Hepatocyte (in vitro differentiated cells): ENCODE measurements at regions not wholly inside any gene's neighbourhood (a gene's known extent, or its start where the extent isn't known, plus 50 kb on each side); places are given as distances from the start of the nearest gene placed in this dataset.

ENCODE experiments used
- EZH2 ChIP-seq: fragments of 200-600 bp; sonication (generic); IDR thresholded peaks from 2 replicates; pipeline ENCODE4 v1.6.1; 2016; ENCODE audit warnings: antibody characterized with exemption, mild to moderate bottlenecking, borderline replicate concordance
- TF ChIP-seq, protein P1 (sequence below): fragments of 200-600 bp; sonication (generic); IDR thresholded peaks from 2 replicates; pipeline ENCODE4 v1.5.1; 2016; ENCODE audit warnings: antibody characterized with exemption, mild to moderate bottlenecking; ENCODE audit not compliant: poor library complexity

- TF ChIP-seq, protein P1, sequence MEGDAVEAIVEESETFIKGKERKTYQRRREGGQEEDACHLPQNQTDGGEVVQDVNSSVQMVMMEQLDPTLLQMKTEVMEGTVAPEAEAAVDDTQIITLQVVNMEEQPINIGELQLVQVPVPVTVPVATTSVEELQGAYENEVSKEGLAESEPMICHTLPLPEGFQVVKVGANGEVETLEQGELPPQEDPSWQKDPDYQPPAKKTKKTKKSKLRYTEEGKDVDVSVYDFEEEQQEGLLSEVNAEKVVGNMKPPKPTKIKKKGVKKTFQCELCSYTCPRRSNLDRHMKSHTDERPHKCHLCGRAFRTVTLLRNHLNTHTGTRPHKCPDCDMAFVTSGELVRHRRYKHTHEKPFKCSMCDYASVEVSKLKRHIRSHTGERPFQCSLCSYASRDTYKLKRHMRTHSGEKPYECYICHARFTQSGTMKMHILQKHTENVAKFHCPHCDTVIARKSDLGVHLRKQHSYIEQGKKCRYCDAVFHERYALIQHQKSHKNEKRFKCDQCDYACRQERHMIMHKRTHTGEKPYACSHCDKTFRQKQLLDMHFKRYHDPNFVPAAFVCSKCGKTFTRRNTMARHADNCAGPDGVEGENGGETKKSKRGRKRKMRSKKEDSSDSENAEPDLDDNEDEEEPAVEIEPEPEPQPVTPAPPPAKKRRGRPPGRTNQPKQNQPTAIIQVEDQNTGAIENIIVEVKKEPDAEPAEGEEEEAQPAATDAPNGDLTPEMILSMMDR: no peak
- no peak for TF ChIP-seq EZH2
Measured at GRCh38 chr1:215497528-215497927, 69.6 kb upstream of the KCTD3 start.
